Parathyroid adenoma (tissue), 2 donors: ENCODE measurements at regions not wholly inside any gene's neighbourhood (a gene's known extent, or its start where the extent isn't known, plus 50 kb on each side); places are given as distances from the start of the nearest gene placed in this dataset.

Experiments
- H2AFZ ChIP-seq: fragments of 300-600 bp; sonication (generic); one replicate; pipeline ENCODE4 v1.7.0; 2017; ENCODE audit warnings: antibody characterized with exemption, mild to moderate bottlenecking
- H3K27ac ChIP-seq: fragments of 300-600 bp; sonication (generic); one replicate; pipeline ENCODE4 v1.7.0; 2017
- H3K27me3 ChIP-seq: fragments of 300-600 bp; sonication (generic); one replicate; pipeline ENCODE4 v1.7.0; 2017; ENCODE audit warnings: low read length; ENCODE audit not compliant: control insufficient read depth, insufficient read depth
- H3K36me3 ChIP-seq: fragments of 300-600 bp; sonication (generic); one replicate; pipeline ENCODE4 v1.7.0; 2017; ENCODE audit warnings: low read length; ENCODE audit not compliant: control insufficient read depth, insufficient read depth
- H3K4me1 ChIP-seq: fragments of 300-600 bp; sonication (generic); one replicate; pipeline ENCODE4 v1.7.0; 2017; ENCODE audit warnings: control low read depth
- H3K4me2 ChIP-seq: fragments of 300-600 bp; sonication (generic); one replicate; pipeline ENCODE4 v1.7.0; 2017; ENCODE audit warnings: low read length
- H3K4me3 ChIP-seq: fragments of 300-600 bp; sonication (generic); one replicate; pipeline ENCODE4 v1.7.0; 2017; ENCODE audit warnings: low read depth, low read length
- H3K79me2 ChIP-seq: fragments of 300-600 bp; sonication (generic); one replicate; pipeline ENCODE4 v1.7.0; 2017; ENCODE audit warnings: control low read depth
- H3K9ac ChIP-seq: fragments of 300-600 bp; sonication (generic); one replicate; pipeline ENCODE4 v1.7.0; 2017; ENCODE audit warnings: mild to moderate bottlenecking
- H3K9me3 ChIP-seq: fragments of 300-600 bp; sonication (generic); one replicate; pipeline ENCODE4 v1.7.0; 2017; ENCODE audit warnings: low read length; ENCODE audit not compliant: control insufficient read depth
- TF ChIP-seq, protein P1 (sequence below): fragments of 300-600 bp; sonication (generic); IDR thresholded peaks from one replicate; pipeline ENCODE4 v1.7.0; 2017; ENCODE audit warnings: antibody characterized with exemption, mild to moderate bottlenecking
- donor health status: primary hyperparathyroidism.

DNA sequence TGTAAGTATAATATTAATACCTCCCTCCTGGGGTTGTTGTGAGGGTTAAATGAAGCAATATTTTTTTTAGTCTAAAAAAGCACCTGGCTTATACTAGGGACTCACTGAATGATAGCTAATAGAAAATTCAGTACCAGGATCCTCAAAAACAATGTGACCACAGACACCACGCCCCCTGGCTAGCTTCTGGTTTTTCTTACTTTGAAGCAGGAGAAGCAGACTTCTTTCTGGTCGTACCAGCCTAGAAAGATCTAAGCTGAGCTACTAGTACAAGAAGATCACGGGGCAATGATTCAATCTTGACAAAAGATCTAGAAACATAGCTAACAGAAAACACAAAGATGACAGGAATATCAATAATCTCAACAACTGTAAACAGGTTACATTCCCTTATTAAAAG, 218.5 kb upstream of the SLC30A5 start:
- no peaks in the 10 kb centered on the region for H3K9me3 ChIP-seq
- no peaks in the 10 kb centered on the region for H3K36me3 ChIP-seq
- no peak overlapping the region for H3K27ac ChIP-seq
- peaks cover under 1% of the 10 kb centered on the region for H3K4me1 ChIP-seq
- no peak overlapping the region for H3K4me2 ChIP-seq
- peak overlapping the region; percentile 56 for H2AFZ ChIP-seq
- TF ChIP-seq, protein P1, sequence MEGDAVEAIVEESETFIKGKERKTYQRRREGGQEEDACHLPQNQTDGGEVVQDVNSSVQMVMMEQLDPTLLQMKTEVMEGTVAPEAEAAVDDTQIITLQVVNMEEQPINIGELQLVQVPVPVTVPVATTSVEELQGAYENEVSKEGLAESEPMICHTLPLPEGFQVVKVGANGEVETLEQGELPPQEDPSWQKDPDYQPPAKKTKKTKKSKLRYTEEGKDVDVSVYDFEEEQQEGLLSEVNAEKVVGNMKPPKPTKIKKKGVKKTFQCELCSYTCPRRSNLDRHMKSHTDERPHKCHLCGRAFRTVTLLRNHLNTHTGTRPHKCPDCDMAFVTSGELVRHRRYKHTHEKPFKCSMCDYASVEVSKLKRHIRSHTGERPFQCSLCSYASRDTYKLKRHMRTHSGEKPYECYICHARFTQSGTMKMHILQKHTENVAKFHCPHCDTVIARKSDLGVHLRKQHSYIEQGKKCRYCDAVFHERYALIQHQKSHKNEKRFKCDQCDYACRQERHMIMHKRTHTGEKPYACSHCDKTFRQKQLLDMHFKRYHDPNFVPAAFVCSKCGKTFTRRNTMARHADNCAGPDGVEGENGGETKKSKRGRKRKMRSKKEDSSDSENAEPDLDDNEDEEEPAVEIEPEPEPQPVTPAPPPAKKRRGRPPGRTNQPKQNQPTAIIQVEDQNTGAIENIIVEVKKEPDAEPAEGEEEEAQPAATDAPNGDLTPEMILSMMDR, result no peak
- no peaks in the 10 kb centered on the region for H3K79me2 ChIP-seq
- no peak overlapping the region for H3K4me3 ChIP-seq
- no peak overlapping the region for H3K9ac ChIP-seq
- no peaks in the 10 kb centered on the region for H3K27me3 ChIP-seq

DNA sequence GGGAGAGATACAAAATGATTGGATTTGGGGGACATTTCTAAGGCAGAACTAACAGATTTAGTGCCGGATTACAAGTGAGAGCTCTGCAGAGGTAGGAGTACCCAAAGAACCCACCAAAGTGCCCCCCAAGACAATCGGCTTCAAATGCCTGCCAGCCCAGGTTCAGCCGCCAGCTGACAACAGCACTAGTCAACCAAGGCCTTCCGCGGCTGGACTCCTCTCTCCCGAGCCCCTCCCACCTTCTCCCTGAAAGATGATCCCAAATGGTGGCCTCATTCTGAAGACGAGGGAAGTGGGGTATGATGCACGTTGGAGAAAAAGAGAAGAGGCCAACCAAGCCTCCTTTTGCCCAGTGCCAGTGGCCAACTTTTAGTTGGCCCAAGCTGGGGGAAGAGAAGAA, 210.4 kb upstream of the SLC30A5 start:
- H3K9me3 ChIP-seq, result no peaks in the 10 kb centered on the region
- no peak overlapping the region for H3K4me2 ChIP-seq
- H3K27me3 ChIP-seq, result no peaks in the 10 kb centered on the region
- no peaks in the 10 kb centered on the region for H3K36me3 ChIP-seq
- peak overlapping the region; percentile 72 for H2AFZ ChIP-seq
- no peak overlapping the region for H3K9ac ChIP-seq
- H3K4me3 ChIP-seq, result no peak overlapping the region
- H3K79me2 ChIP-seq, result no peaks in the 10 kb centered on the region
- H3K27ac ChIP-seq, result no peak overlapping the region
- TF ChIP-seq, protein P1, result no peak
- H3K4me1 ChIP-seq, result peaks cover 4% of the 10 kb centered on the region

DNA sequence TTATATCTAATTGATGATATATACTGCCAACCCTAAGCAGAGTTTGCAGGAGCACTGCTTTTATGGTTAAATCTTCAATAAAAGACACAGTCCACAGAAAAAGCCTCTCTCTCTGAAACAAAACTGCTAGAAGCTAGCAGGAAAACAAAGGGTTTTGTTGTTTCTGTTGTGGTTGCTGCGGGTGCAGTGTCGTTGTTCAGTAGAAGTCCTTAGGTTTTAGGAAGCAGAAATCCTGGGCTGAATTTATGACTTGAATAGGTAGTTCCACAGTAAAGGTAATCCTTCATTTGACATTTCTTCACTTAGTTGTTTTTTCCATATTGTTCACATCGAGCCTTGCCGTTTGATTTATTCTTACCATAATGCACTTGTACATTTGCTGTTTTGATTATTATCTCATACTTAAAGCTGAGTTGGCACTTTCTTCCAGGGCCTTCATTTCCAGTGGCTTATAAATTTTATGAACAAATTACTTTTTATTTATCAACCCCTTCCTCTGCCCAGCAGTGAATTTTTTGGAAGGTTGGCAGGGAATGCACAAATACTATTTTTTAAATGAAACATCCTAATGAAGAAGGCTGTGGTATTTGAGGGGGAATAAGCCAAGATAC, 209.6 kb upstream of the SLC30A5 start:
- Histone ChIP-seq H3K9ac (no peak overlapping the region), H3K4me3 (no peak overlapping the region), H3K4me1 (peaks cover 4% of the 10 kb centered on the region), H3K9me3 (no peaks in the 10 kb centered on the region), H2AFZ (peak overlapping the region; percentile 72), H3K36me3 (no peaks in the 10 kb centered on the region), H3K4me2 (peak overlapping the region; percentile 42), H3K27ac (no peak overlapping the region), H3K27me3 (no peaks in the 10 kb centered on the region), H3K79me2 (no peaks in the 10 kb centered on the region)
- TF ChIP-seq, protein P1, result no peak

GRCh38 chr5:68884883-68885282, 208.9 kb upstream of the SLC30A5 start:
- Histone ChIP-seq H3K9me3 (no peaks in the 10 kb centered on the region), H3K79me2 (no peaks in the 10 kb centered on the region), H2AFZ (no peak overlapping the region), H3K4me1 (peaks cover 4% of the 10 kb centered on the region), H3K27ac (no peak overlapping the region), H3K36me3 (no peaks in the 10 kb centered on the region), H3K9ac (no peak overlapping the region), H3K4me3 (no peak overlapping the region), H3K4me2 (no peak overlapping the region), H3K27me3 (no peaks in the 10 kb centered on the region)
- TF ChIP-seq, protein P1, result peak; percentile 50

GRCh38 chr5:68886814-68887213, 207.0 kb upstream of the SLC30A5 start:
- Histone ChIP-seq H3K4me2 (no peak overlapping the region), H3K79me2 (no peaks in the 10 kb centered on the region), H3K4me1 (peaks cover 10% of the 10 kb centered on the region), H3K4me3 (no peak overlapping the region), H3K9me3 (no peaks in the 10 kb centered on the region), H3K36me3 (no peaks in the 10 kb centered on the region), H3K27me3 (no peaks in the 10 kb centered on the region), H3K27ac (no peak overlapping the region), H3K9ac (no peak overlapping the region), H2AFZ (no peak overlapping the region)
- TF ChIP-seq, protein P1, result no peak
